ENCODE measurements at regions not wholly inside any gene's neighbourhood (a gene's known extent, or its start where the extent isn't known, plus 50 kb on each side); places are given as distances from the start of the nearest gene placed in this dataset.

DNA sequence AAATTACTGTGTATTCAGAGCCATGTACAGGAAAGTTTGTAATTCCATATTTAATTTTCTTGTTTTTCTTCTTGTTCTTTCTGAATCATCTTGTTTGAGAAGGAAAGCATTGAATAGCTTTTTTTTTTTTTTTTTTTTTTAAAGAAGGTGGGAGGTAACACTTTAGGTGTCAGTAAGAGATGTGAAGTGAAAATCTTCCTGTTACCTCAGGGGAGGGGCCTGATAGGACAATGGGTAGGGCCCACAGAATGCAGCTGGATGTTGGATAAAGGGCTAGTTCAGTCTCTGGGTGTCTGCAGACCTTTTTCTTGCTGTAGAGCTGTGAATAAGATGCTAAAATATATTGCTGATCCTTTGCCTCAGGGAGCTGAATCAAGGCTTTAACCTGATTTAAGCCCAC lies 317.4 kb downstream of the MAN2A1 start:
- Histone ChIP-seq H3K27me3 (ENCODE audit: insufficient read depth, poor library complexity, severe bottlenecking) (no peaks in the 10 kb centered on the region), H3K4me3 (replicated peaks; ENCODE audit: insufficient read depth, low read length) (no peak overlapping the region), H3K27ac (replicated peaks) (no peak overlapping the region)
- no peak for DNase-seq (ENCODE audit: low read depth in 1 of 2, low spot score in 1 of 2)
- TF ChIP-seq, protein P1, sequence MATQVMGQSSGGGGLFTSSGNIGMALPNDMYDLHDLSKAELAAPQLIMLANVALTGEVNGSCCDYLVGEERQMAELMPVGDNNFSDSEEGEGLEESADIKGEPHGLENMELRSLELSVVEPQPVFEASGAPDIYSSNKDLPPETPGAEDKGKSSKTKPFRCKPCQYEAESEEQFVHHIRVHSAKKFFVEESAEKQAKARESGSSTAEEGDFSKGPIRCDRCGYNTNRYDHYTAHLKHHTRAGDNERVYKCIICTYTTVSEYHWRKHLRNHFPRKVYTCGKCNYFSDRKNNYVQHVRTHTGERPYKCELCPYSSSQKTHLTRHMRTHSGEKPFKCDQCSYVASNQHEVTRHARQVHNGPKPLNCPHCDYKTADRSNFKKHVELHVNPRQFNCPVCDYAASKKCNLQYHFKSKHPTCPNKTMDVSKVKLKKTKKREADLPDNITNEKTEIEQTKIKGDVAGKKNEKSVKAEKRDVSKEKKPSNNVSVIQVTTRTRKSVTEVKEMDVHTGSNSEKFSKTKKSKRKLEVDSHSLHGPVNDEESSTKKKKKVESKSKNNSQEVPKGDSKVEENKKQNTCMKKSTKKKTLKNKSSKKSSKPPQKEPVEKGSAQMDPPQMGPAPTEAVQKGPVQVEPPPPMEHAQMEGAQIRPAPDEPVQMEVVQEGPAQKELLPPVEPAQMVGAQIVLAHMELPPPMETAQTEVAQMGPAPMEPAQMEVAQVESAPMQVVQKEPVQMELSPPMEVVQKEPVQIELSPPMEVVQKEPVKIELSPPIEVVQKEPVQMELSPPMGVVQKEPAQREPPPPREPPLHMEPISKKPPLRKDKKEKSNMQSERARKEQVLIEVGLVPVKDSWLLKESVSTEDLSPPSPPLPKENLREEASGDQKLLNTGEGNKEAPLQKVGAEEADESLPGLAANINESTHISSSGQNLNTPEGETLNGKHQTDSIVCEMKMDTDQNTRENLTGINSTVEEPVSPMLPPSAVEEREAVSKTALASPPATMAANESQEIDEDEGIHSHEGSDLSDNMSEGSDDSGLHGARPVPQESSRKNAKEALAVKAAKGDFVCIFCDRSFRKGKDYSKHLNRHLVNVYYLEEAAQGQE (IDR thresholded peaks at IDR 0.05; ENCODE audit: insufficient replicate concordance, low read depth): no peak
- TF ChIP-seq, protein P2, sequence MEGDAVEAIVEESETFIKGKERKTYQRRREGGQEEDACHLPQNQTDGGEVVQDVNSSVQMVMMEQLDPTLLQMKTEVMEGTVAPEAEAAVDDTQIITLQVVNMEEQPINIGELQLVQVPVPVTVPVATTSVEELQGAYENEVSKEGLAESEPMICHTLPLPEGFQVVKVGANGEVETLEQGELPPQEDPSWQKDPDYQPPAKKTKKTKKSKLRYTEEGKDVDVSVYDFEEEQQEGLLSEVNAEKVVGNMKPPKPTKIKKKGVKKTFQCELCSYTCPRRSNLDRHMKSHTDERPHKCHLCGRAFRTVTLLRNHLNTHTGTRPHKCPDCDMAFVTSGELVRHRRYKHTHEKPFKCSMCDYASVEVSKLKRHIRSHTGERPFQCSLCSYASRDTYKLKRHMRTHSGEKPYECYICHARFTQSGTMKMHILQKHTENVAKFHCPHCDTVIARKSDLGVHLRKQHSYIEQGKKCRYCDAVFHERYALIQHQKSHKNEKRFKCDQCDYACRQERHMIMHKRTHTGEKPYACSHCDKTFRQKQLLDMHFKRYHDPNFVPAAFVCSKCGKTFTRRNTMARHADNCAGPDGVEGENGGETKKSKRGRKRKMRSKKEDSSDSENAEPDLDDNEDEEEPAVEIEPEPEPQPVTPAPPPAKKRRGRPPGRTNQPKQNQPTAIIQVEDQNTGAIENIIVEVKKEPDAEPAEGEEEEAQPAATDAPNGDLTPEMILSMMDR (IDR thresholded peaks at IDR 0.05; ENCODE audit: insufficient read depth, low read length): no peak
- TF ChIP-seq GABPA (IDR thresholded peaks at IDR 0.05; ENCODE audit: low read depth) (no peak), POLR2AphosphoS5 (IDR thresholded peaks at IDR 0.05; ENCODE audit: low read depth) (no peak), SPI1 (IDR thresholded peaks at IDR 0.05; ENCODE audit: borderline replicate concordance, low read depth) (no peak)

DNA sequence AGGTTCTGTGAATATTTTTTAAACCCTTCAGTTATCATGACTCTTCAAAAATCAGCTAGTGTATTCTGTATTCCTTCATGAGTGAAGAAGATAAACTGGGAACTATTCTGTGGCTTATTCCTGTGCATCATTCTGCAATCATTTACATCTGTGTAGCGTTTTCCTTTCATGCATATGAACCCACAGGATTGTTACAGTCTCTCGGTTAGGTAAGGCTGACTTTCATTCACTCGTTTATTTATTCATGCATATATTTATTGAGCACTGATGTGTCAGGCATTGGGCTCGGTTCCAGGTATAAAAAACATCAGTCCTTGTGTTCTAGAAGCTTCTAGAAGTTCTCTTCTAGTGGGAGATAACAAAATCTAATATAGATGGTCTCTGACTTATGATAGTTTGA lies 318.4 kb downstream of the MAN2A1 start:
- no peak overlapping the region for H3K4me3 ChIP-seq (replicated peaks; ENCODE audit: insufficient read depth, low read length)
- no peak for DNase-seq (ENCODE audit: low read depth in 1 of 2, low spot score in 1 of 2)
- H3K27me3 ChIP-seq (ENCODE audit: insufficient read depth, poor library complexity, severe bottlenecking): no peaks in the 10 kb centered on the region
- H3K27ac ChIP-seq (replicated peaks): no peak overlapping the region
- TF ChIP-seq SPI1 (IDR thresholded peaks at IDR 0.05; ENCODE audit: borderline replicate concordance, low read depth) (no peak), GABPA (IDR thresholded peaks at IDR 0.05; ENCODE audit: low read depth) (no peak), POLR2AphosphoS5 (IDR thresholded peaks at IDR 0.05; ENCODE audit: low read depth) (no peak)
- TF ChIP-seq, protein P1 (IDR thresholded peaks at IDR 0.05; ENCODE audit: insufficient replicate concordance, low read depth): no peak
- TF ChIP-seq, protein P2 (IDR thresholded peaks at IDR 0.05; ENCODE audit: insufficient read depth, low read length): no peak

DNA sequence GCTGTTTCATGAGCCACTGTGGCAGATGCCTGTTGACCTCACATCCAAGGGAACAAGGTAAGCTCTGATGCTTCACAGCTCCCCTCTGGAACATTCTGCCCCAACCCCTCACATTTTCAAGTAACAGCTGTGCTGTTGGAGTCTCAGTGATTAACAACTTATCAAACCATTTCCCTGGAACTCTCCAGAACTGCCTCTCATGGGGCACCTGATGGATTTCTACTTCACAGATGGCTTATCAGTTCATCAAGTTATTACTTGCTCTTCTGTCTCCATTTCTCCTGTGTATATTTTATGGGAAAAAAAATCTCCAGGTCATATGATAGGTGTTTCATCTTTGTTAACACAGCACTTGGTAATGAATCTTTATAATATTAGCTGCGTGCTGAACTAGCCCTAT lies 322.4 kb downstream of the MAN2A1 start:
- no peak overlapping the region for H3K27ac ChIP-seq (replicated peaks)
- no peak overlapping the region for H3K4me3 ChIP-seq (replicated peaks; ENCODE audit: insufficient read depth, low read length)
- TF ChIP-seq SPI1 (IDR thresholded peaks at IDR 0.05; ENCODE audit: borderline replicate concordance, low read depth) (no peak), POLR2AphosphoS5 (IDR thresholded peaks at IDR 0.05; ENCODE audit: low read depth) (no peak), GABPA (IDR thresholded peaks at IDR 0.05; ENCODE audit: low read depth) (no peak)
- TF ChIP-seq, protein P2 (IDR thresholded peaks at IDR 0.05; ENCODE audit: insufficient read depth, low read length): no peak
- TF ChIP-seq, protein P1 (IDR thresholded peaks at IDR 0.05; ENCODE audit: insufficient replicate concordance, low read depth): no peak
- H3K27me3 ChIP-seq (ENCODE audit: insufficient read depth, poor library complexity, severe bottlenecking): no peaks in the 10 kb centered on the region
- no peak for DNase-seq (ENCODE audit: low read depth in 1 of 2, low spot score in 1 of 2)
